Stimulated activated naive CD4-positive, alpha-beta T cell (primary cell): ENCODE measurements at regions not wholly inside any gene's neighbourhood (a gene's known extent, or its start where the extent isn't known, plus 50 kb on each side); places are given as distances from the start of the nearest gene placed in this dataset.

Source experiments
- DNase-seq, 6 experiments: peaks; one replicate each; lab custom pipeline; 2025; lab: John Stamatoyannopoulos, UW

DNA sequence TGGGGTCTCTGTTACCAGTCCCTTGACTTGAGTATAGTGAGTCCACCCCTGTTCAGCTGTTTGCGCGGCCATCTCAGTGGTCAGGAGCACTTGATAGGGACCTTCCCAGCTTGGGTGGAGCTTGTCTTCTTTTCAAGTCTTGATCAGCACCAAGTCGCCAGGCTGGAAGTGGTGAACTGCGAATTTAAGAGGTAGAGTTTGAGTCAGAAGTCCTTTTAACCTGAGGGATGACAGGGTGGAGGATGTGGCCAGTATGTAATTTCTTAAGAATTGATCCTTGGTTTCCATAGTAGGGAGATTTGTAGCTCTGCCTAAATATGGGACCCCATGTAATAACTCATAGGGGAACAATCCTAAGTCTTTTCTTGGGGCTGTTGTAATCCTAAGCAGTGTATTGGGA, 86.3 kb upstream of the XCR1 start:
- no peak for DNase-seq

DNA sequence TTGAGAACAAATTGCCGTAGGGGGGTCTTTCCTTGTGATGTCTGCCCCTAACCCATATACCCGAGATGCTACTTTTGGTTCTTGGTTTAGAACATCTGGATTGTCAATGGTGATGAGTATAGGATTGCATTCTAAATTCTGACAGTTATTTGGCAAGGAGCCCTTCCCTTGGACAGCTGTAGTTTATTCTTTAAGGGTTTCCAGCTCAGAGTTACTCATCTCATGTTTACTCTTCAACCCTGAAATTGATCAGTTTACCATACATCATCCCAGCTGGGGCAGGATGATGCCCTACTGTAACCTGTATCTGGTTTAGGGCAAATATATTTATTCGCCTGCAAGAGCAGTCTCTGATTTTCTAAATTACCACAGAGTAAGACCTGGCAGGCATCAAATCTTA, 85.7 kb upstream of the XCR1 start:
- DNase-seq, result no peak

- no peak for DNase-seq
Measured at GRCh38 chr3:46112296-46112695, 85.0 kb upstream of the XCR1 start.

- DNase-seq, result no peak
Measured at GRCh38 chr3:46110701-46111493, 83.6 kb upstream of the XCR1 start.

GRCh38 chr3:46107682-46108081, 80.4 kb upstream of the XCR1 start:
- DNase-seq, result no peak

- DNase-seq, result no peak
Measured at GRCh38 chr3:46105306-46105919, 78.1 kb upstream of the XCR1 start.

- no peak for DNase-seq
Measured at GRCh38 chr3:46104706-46105105, 77.4 kb upstream of the XCR1 start.

DNA sequence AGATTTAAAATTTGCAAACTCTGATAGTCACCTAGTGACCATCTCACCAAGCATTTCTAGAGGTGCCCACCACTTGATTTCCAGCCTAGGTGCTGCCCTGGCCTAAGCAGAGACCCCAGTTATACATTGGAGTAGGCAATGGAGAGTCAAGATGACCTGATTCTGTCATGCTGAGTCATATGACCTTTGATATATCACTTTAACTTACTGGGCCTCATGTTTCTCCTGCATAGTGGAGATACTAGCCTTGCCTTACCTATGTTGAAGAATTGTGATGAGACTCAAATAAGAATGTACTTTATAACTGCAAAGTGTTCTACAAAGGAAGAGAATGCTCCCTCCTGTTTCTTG, 75.5 kb upstream of the XCR1 start:
- no peak for DNase-seq

GRCh38 chr3:46102059-46102779, 74.9 kb upstream of the XCR1 start:
- no peak for DNase-seq

DNA sequence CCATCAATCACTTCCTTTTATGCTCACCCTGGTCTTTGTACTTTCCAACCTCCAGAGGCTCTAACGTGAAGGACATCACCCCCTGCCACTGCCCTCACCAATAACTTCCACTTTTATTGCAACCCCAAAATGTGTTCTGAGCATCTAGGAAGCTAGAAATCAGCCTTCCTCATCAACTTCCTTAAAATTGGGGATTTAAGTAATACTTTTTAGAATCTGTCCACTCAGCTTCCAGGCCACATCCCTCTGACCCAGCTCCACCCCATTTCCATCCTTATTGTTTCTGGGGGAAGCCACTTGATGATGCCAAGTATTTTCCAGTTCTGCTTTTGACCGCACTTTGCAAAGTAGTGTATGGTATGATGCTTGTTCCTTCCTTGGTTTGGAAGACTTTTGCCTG, 73.5 kb upstream of the XCR1 start:
- DNase-seq, result no peak

GRCh38 chr3:46098319-46098761, 71.1 kb upstream of the XCR1 start:
- DNase-seq, result peak in 3 of 6 experiments; percentile 18 to 56 (median 48)

DNA sequence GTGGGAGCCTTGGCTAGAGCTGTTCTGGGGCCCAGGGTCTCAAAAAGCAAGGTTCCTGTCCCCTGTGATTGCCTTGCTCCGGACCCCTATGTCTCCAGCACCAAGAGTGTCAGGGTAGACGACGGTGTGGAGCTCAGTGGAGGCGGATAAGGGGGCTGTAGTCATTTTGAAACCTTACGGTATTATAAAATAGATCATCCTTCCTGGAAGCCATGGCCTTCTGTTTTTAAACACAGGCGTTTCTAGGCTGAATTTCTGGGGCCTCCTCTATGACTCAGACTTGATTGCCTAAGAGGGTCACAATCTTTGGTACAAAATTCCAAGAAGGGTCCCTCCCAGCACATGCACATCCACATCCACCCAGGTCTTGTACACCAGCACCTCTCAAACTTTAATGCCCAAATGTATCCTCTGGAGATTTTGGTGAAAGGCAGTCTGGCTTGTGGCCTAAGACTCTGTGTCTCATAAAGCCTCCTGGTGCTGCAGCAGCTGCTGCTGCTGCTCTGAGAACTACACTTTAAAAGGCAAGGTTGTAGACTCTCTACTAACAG, 70.5 kb upstream of the XCR1 start:
- no peak for DNase-seq

- DNase-seq, result no peak
Measured at GRCh38 chr3:46096781-46097180, 69.5 kb upstream of the XCR1 start.

- no peak for DNase-seq
Measured at GRCh38 chr3:46096336-46096735, 69.1 kb upstream of the XCR1 start.

DNA sequence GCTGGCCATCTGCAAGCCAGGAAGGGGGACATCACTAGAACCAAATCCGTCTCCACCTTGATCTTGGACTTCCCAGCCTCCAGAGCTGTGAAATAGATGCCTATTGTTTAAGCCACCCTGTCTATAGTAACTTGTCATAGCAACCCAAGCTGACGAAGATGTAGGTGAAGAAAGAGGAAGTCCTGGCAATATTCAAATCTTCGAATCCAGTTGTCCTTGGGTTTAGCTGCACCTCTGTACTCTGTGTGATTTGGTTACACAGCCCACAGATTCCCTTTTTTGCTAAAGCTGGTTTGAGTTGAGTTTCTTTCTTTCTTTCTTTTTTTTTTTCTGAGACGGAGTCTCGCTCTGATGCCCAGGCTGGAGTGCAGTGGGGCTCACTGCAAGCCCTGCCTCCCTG, 68.0 kb upstream of the XCR1 start:
- DNase-seq, result no peak

DNA sequence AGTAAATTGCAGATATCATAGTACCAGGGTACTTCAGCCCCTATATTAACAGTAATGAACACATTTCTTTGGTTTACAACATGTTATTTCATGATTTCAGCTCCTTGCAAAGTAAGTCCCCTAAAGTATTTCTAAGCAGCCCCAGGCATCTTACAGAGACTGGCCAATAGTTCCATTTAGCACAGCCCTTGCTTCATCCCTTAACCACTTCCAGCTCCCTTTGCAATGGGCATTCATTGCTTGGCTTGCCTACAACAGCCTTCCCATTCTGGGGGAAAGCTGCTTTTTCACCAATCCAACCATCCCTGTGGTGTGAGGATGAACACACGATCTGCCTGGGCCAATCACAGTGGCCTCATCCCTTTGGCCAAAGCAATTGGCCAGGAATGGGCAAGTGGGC, 67.2 kb upstream of the XCR1 start:
- no peak for DNase-seq

DNA sequence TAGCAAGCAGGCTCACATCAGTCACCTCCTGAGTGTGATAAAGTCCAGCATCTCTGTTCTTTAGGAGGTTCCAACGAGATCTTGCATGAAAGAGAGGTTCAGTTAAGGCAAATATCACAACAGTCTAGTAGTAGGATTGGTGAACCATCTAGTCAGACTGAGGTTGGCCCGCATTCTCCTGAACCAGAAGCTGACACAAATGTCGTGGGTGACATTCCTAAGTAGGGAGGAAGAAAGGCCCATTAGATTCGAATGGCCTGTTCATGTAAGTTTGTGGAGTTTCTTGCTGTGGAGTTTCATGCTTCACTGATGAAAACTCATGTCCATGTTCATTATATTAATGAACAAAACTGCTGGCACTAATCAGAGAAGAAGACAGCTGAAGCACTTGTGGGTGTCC, 66.7 kb upstream of the XCR1 start:
- no peak for DNase-seq

DNA sequence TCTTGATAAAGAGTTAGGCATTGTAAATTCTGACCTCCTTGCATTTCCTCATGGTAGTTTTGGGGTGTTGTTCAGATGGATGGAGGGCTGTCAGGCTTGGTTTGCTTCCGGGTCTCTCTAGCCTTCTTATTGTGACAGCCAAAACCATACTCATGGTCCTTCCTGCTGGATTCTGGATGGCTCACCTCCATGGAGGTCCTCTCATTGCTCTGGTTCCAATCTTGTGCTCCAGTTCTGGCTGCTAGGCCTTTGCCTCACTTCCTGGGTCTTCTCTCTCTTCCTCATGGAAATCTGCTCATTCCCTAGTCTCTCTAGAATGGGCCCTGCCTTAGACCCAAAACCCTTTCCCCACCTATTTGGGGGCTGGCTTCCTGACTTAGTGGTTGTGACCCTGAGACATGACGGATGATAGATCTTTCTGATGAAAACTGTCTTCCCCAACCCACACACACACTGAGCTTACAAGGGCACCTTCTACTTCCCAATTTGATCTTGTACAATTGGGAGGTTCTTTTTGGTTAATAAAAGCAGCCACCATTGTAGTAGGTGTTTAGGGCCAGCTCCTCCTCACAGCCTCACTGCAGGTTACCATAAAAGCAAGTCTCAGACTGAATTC, 66.2 kb upstream of the XCR1 start:
- DNase-seq, result no peak

- no peak for DNase-seq
Measured at GRCh38 chr3:46092702-46093080, 65.4 kb upstream of the XCR1 start.

- DNase-seq, result no peak
Measured at GRCh38 chr3:46091741-46092701, 64.7 kb upstream of the XCR1 start.

- DNase-seq, result no peak
Measured at GRCh38 chr3:46091046-46091445, 63.8 kb upstream of the XCR1 start.
